Breast epithelium (tissue), 3 donors: ENCODE measurements at regions not wholly inside any gene's neighbourhood (a gene's known extent, or its start where the extent isn't known, plus 50 kb on each side); places are given as distances from the start of the nearest gene placed in this dataset.

Source experiments
- POLR2A ChIP-seq: fragments of 450-650 bp; IDR thresholded peaks from one replicate; pipeline ENCODE4 v1.6.1; 2016; ENCODE audit warnings: antibody characterized with exemption, mild to moderate bottlenecking, moderate library complexity
- TF ChIP-seq, protein P1 (sequence below), 3 donors: fragments of 450-650 bp; IDR thresholded peaks; one replicate each; pipeline ENCODE4 v1.5.1; 2016 to 2017; ENCODE audit warnings: antibody characterized with exemption in 3 of 3, mild to moderate bottlenecking in 3 of 3, moderate library complexity in 3 of 3

DNA sequence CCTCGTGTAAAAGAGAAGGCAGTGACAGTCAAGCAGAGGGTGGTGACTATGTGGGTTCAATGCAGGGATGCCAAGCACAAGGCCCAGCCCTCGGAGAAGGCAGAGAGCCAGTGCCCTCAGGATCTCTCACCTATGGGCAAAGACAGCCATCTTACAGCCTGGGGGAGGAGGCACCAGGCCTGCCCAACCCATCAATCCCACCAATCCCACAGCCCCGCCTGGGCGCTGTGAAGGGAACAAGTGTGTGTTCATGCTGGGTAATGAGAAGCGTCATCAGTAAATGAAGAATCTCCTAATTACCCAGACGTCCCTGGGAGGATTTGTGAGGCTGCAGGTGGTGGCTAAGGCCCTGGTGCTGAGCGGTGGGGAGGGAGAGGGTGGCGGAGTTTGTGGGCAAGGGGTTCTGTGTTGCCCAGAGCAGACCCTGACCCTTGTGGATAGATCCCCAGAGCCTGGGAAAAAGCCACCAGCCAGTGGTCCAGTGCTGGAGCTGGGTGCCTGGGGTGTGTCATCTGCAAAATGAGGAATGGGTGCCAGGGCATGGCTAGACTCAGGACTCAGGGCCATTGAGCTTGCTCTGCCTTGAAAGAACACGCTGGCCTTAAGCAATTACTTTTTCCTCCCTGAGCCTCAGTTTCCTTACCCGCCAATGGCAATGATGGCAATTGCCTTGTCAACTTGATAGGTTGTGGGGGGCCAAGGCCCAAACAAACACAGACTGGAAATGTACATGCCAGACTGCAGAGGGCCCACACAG lies 128.1 kb upstream of the UNC5B start:
- TF ChIP-seq POLR2A: no peak
- TF ChIP-seq, protein P1, sequence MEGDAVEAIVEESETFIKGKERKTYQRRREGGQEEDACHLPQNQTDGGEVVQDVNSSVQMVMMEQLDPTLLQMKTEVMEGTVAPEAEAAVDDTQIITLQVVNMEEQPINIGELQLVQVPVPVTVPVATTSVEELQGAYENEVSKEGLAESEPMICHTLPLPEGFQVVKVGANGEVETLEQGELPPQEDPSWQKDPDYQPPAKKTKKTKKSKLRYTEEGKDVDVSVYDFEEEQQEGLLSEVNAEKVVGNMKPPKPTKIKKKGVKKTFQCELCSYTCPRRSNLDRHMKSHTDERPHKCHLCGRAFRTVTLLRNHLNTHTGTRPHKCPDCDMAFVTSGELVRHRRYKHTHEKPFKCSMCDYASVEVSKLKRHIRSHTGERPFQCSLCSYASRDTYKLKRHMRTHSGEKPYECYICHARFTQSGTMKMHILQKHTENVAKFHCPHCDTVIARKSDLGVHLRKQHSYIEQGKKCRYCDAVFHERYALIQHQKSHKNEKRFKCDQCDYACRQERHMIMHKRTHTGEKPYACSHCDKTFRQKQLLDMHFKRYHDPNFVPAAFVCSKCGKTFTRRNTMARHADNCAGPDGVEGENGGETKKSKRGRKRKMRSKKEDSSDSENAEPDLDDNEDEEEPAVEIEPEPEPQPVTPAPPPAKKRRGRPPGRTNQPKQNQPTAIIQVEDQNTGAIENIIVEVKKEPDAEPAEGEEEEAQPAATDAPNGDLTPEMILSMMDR (IDR thresholded peaks at IDR 0.05): no peak
